ENCODE measurements at regions not wholly inside any gene's neighbourhood (a gene's known extent, or its start where the extent isn't known, plus 50 kb on each side); places are given as distances from the start of the nearest gene placed in this dataset.

DNA sequence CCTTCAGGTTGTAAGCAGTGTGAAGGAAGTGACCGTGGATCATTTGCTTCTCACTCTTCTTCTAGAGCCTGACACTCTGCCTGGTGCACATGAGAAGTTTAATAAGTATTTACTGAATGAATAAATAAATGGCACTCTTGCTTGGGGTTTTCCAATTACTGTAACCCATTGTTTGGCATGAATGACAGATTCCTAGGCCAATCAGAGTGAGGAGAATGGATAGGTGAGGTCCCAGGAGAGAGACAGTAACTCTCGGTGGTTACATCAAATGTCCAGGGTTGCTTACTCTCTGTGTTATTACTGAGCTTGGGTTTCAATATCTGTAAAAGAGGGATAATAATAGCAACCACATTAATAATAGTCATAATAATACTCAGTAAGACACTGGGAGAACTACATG is 204.2 kb upstream of the ISX start:
- Histone ChIP-seq H3K4me1 (no peaks in the 10 kb centered on the region), H3K27ac (no peak overlapping the region), H3K4me3 (ENCODE audit: low read depth, low read length) (no peak overlapping the region), H3K9ac (no peak overlapping the region), H3K36me3 (ENCODE audit: control insufficient read depth, insufficient read depth, low read length) (no peaks in the 10 kb centered on the region), H3K4me2 (ENCODE audit: low read length) (no peak overlapping the region), H3K9me3 (ENCODE audit: control insufficient read depth, low read length) (no peaks in the 10 kb centered on the region), H3K27me3 (ENCODE audit: control insufficient read depth, insufficient read depth, low read length) (no peaks in the 10 kb centered on the region), H2AFZ (no peak overlapping the region), H3K79me2 (no peaks in the 10 kb centered on the region)
- no peak for TF ChIP-seq CTCF (IDR thresholded peaks at IDR 0.05)

- Histone ChIP-seq H3K27ac (no peak overlapping the region), H3K27me3 (ENCODE audit: control insufficient read depth, insufficient read depth, low read length) (no peaks in the 10 kb centered on the region), H2AFZ (no peak overlapping the region), H3K79me2 (no peaks in the 10 kb centered on the region), H3K36me3 (ENCODE audit: control insufficient read depth, insufficient read depth, low read length) (no peaks in the 10 kb centered on the region), H3K9ac (no peak overlapping the region), H3K4me3 (ENCODE audit: low read depth, low read length) (no peak overlapping the region), H3K9me3 (ENCODE audit: control insufficient read depth, low read length) (no peaks in the 10 kb centered on the region), H3K4me2 (ENCODE audit: low read length) (no peak overlapping the region), H3K4me1 (no peaks in the 10 kb centered on the region)
- no peak for TF ChIP-seq CTCF (IDR thresholded peaks at IDR 0.05)
These were observed 199.9 kb upstream of the ISX start for GRCh38 chr22:34866081-34866480.

GRCh38 chr22:34866495-34867131 is 199.3 kb upstream of the ISX start:
- H3K9me3 ChIP-seq (ENCODE audit: control insufficient read depth, low read length): no peaks in the 10 kb centered on the region
- no peaks in the 10 kb centered on the region for H3K27me3 ChIP-seq (ENCODE audit: control insufficient read depth, insufficient read depth, low read length)
- no peak overlapping the region for H2AFZ ChIP-seq
- H3K79me2 ChIP-seq: no peaks in the 10 kb centered on the region
- H3K36me3 ChIP-seq (ENCODE audit: control insufficient read depth, insufficient read depth, low read length): no peaks in the 10 kb centered on the region
- no peak overlapping the region for H3K4me3 ChIP-seq (ENCODE audit: low read depth, low read length)
- H3K9ac ChIP-seq: no peak overlapping the region
- no peak overlapping the region for H3K4me2 ChIP-seq (ENCODE audit: low read length)
- H3K4me1 ChIP-seq: no peaks in the 10 kb centered on the region
- TF ChIP-seq CTCF (IDR thresholded peaks at IDR 0.05): no peak
- H3K27ac ChIP-seq: no peak overlapping the region

DNA sequence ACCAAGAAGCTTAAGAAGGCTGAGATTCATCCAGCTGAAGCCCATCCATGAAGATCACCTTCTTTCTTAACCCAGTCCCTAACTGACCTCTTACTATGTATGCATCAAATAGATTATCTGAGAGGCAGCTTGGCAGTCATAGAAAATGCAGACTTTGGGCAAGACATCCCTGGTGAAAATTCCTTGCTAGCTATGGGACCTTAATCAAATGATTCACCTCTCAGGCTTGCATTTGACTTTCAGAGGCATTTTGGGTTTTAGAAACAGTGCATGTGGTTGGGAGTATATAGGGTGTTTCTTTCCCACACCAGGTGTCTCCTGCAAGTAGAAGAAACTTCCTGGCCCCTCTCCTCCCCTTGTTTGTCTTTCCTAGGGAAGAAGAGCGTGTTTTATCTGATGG is 188.5 kb upstream of the ISX start:
- H3K9ac ChIP-seq: no peak overlapping the region
- H3K4me1 ChIP-seq: no peaks in the 10 kb centered on the region
- no peaks in the 10 kb centered on the region for H3K79me2 ChIP-seq
- no peak overlapping the region for H3K27ac ChIP-seq
- H3K9me3 ChIP-seq (ENCODE audit: control insufficient read depth, low read length): no peaks in the 10 kb centered on the region
- no peak overlapping the region for H3K4me2 ChIP-seq (ENCODE audit: low read length)
- no peak for TF ChIP-seq CTCF (IDR thresholded peaks at IDR 0.05)
- H3K4me3 ChIP-seq (ENCODE audit: low read depth, low read length): no peak overlapping the region
- no peaks in the 10 kb centered on the region for H3K27me3 ChIP-seq (ENCODE audit: control insufficient read depth, insufficient read depth, low read length)
- H3K36me3 ChIP-seq (ENCODE audit: control insufficient read depth, insufficient read depth, low read length): no peaks in the 10 kb centered on the region
- no peak overlapping the region for H2AFZ ChIP-seq

DNA sequence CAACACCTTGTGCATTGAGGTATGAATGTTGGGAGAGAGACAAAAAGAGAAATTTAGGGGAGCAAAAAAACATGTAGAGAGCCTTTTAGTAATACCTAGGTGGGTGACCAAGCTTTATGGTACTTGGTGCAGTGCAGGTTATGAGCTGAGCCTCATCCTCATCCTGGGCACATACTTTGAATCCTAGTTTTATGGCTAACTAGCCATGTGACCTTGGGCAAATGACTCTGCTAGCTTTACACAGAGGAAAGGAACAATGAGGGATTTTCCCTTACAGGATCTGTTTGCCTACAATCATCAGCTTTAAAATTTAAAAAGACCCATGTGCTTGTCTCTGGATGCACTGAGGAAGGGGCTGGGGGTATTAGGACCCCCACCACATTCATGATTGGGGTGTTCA is 187.8 kb upstream of the ISX start:
- H3K27ac ChIP-seq: no peak overlapping the region
- no peaks in the 10 kb centered on the region for H3K4me1 ChIP-seq
- H3K4me2 ChIP-seq (ENCODE audit: low read length): no peak overlapping the region
- no peak for TF ChIP-seq CTCF (IDR thresholded peaks at IDR 0.05)
- no peak overlapping the region for H3K4me3 ChIP-seq (ENCODE audit: low read depth, low read length)
- no peaks in the 10 kb centered on the region for H3K79me2 ChIP-seq
- H3K9me3 ChIP-seq (ENCODE audit: control insufficient read depth, low read length): no peaks in the 10 kb centered on the region
- H3K9ac ChIP-seq: no peak overlapping the region
- H2AFZ ChIP-seq: no peak overlapping the region
- H3K27me3 ChIP-seq (ENCODE audit: control insufficient read depth, insufficient read depth, low read length): no peaks in the 10 kb centered on the region
- no peaks in the 10 kb centered on the region for H3K36me3 ChIP-seq (ENCODE audit: control insufficient read depth, insufficient read depth, low read length)
